ENCODE measurements at regions not wholly inside any gene's neighbourhood (a gene's known extent, or its start where the extent isn't known, plus 50 kb on each side); places are given as distances from the start of the nearest gene placed in this dataset.

DNA sequence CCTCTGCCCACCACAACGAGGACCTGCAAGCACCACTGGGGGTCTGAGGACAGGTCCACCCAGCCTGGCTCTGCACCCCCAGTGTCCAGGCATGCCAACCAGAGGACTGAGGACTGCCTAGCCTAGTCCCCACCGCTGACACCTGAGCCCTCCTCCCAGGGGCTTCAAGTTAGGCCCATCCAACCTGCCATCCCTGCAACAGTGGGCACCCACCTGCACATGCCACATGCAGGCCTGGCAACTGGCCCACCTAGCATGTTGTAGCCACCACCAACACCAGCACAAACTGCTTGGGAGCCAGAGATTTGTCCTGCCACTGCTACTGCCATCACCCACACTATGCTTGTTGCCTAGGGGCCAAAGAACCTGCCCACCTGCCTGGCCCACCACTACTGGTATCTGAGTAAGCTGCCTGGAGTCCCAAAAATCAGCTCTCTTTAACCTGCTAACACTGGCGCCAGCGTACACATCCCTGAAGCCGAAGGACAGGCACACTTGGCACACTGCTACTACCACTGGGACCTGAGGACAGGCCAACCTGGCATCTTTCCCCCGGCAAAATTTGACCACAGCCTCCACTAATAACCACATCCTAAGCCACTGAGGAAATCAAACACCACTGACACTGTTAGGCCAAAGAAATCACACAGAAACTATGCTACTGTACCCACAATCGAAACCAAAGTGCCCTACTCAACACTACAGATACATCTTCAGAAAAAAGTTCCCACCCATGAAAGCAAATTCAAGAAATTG is 61.5 kb downstream of the PSMG1 start:
- H3K4me1 ChIP-seq (ENCODE audit: insufficient read depth, low read length): peaks cover 10% of the 10 kb centered on the region; the same call in 1 of the 2 replicates
- H2AFZ ChIP-seq (ENCODE audit: low read length): no peak overlapping the region
- DNase-seq (peak; percentile 61), ATAC-seq (no peak)
- no peak overlapping the region for H3K9ac ChIP-seq (ENCODE audit: low read length)
- ChIA-PET CTCF (no interaction called here), POLR2A (ENCODE audit: unreplicated experiment) (no interaction called here)
- no peaks in the 10 kb centered on the region for H3K27me3 ChIP-seq (ENCODE audit: low read length)
- H3K27ac ChIP-seq (ENCODE audit: low read length): peak overlapping the region; percentile 51
- no peaks in the 10 kb centered on the region for H3K9me2 ChIP-seq (replicated peaks; ENCODE audit: low read length)
- no TSS peak for BruUV-seq (replicated peaks)
- no peaks in the 10 kb centered on the region for H3K36me3 ChIP-seq (ENCODE audit: low read depth, low read length)
- no peak for TF ChIP-seq EZH2phosphoT487 (IDR thresholded peaks at IDR 0.05; ENCODE audit: borderline replicate concordance, low read length)
- TF ChIP-seq, protein P1, sequence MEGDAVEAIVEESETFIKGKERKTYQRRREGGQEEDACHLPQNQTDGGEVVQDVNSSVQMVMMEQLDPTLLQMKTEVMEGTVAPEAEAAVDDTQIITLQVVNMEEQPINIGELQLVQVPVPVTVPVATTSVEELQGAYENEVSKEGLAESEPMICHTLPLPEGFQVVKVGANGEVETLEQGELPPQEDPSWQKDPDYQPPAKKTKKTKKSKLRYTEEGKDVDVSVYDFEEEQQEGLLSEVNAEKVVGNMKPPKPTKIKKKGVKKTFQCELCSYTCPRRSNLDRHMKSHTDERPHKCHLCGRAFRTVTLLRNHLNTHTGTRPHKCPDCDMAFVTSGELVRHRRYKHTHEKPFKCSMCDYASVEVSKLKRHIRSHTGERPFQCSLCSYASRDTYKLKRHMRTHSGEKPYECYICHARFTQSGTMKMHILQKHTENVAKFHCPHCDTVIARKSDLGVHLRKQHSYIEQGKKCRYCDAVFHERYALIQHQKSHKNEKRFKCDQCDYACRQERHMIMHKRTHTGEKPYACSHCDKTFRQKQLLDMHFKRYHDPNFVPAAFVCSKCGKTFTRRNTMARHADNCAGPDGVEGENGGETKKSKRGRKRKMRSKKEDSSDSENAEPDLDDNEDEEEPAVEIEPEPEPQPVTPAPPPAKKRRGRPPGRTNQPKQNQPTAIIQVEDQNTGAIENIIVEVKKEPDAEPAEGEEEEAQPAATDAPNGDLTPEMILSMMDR (conservative IDR thresholded peaks at IDR 0.05; ENCODE audit: low read depth, low read length): no peak
- TF ChIP-seq EZH2 (IDR thresholded peaks at IDR 0.05; ENCODE audit: low read length, unreplicated experiment): no peak
- H3K4me2 ChIP-seq (ENCODE audit: low read length): no peak overlapping the region
- no peaks in the 10 kb centered on the region for H3K79me2 ChIP-seq (ENCODE audit: low read length)
- intact Hi-C loops (cut with micrococcal nuclease): loop anchor here (10.0 kb wide), 2 partner anchors 107 to 197 kb away; no protein-coding TSS in a partner anchor
- no peaks in the 10 kb centered on the region for H4K20me1 ChIP-seq (ENCODE audit: low read length)
- no peak overlapping the region for H3K4me3 ChIP-seq (ENCODE audit: low read length)
- H3F3A ChIP-seq (ENCODE audit: low read length, unreplicated experiment): no peaks in the 10 kb centered on the region
- H3K9me3 ChIP-seq (ENCODE audit: low read length): no peaks in the 10 kb centered on the region

DNA sequence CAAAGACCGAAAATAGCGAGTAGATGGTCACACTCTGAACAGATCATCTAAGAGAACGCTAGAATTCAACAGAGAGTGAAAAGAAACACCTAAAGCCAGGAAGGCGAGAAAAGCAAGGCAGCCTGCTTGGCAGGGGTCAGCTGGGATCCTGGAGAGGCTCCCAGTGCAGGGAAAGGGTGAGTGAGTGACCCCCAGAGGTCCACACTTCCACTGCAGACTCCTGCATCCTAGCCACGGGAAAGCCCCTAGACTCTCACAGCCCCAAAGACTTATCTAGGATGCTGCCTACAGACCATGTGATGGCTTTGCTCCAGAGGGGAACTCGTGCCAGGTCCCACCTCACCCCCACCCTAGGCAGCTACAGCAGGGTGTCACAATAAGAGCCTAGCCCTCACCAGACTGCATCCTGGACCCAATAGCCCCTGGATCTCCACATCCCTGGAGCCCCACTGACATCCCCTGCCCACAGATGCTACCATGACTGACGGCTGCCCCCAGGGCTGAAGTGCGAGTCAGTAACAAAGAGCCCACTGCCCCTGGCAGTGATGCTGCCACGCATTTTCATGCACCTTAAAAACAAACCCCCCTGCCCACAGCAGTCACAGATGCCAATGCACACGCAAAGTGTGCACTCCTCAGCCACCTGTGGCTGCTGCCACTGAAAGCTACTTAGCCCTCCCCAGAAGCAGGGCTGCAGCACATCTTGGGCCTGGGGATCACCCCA is 62.2 kb downstream of the PSMG1 start:
- Histone ChIP-seq H3K27me3 (ENCODE audit: low read length) (no peaks in the 10 kb centered on the region), H3K36me3 (ENCODE audit: low read depth, low read length) (no peaks in the 10 kb centered on the region), H2AFZ (ENCODE audit: low read length) (no peak overlapping the region), H4K20me1 (ENCODE audit: low read length) (no peaks in the 10 kb centered on the region), H3K4me3 (ENCODE audit: low read length) (no peak overlapping the region), H3K27ac (ENCODE audit: low read length) (no peak overlapping the region), H3K79me2 (ENCODE audit: low read length) (no peaks in the 10 kb centered on the region), H3K4me2 (ENCODE audit: low read length) (no peak overlapping the region), H3K9me2 (replicated peaks; ENCODE audit: low read length) (no peaks in the 10 kb centered on the region), H3K4me1 (ENCODE audit: insufficient read depth, low read length) (peaks cover 10% of the 10 kb centered on the region; the same call in 1 of the 2 replicates), H3F3A (ENCODE audit: low read length, unreplicated experiment) (no peaks in the 10 kb centered on the region), H3K9ac (ENCODE audit: low read length) (no peak overlapping the region), H3K9me3 (ENCODE audit: low read length) (no peaks in the 10 kb centered on the region)
- no peak for ATAC-seq
- intact Hi-C loops (cut with micrococcal nuclease): loop anchor here (10.0 kb wide), 2 partner anchors 106 to 196 kb away; no protein-coding TSS in a partner anchor
- POLR2A ChIA-PET (ENCODE audit: unreplicated experiment): no interaction called here
- no peak for DNase-seq
- BruUV-seq (replicated peaks): no TSS peak
- TF ChIP-seq EZH2phosphoT487 (IDR thresholded peaks at IDR 0.05; ENCODE audit: borderline replicate concordance, low read length) (no peak), EZH2 (IDR thresholded peaks at IDR 0.05; ENCODE audit: low read length, unreplicated experiment) (no peak)
- TF ChIP-seq, protein P1 (conservative IDR thresholded peaks at IDR 0.05; ENCODE audit: low read depth, low read length): no peak
- CTCF ChIA-PET: no interaction called here
